ENCODE measurements at regions not wholly inside any gene's neighbourhood (a gene's known extent, or its start where the extent isn't known, plus 50 kb on each side); places are given as distances from the start of the nearest gene placed in this dataset.
"Not testable (repeated sequence)": the region's sequence is repeated elsewhere in the genome, so short reads cannot be mapped to it uniquely, and the experiment has no call there.

GRCh38 chr15:96138985-96139384 is 191.5 kb upstream of the NR2F2 start:
- no peak for DNase-seq

GRCh38 chr15:96142498-96142897 is 188.0 kb upstream of the NR2F2 start:
- no peak for DNase-seq

- DNase-seq = no peak
These were observed 185.8 kb upstream of the NR2F2 start for GRCh38 chr15:96144734-96145133.

- DNase-seq = no peak
These were observed 183.8 kb upstream of the NR2F2 start for GRCh38 chr15:96146726-96147125.

GRCh38 chr15:96147267-96147666 is 183.2 kb upstream of the NR2F2 start:
- no peak for DNase-seq

GRCh38 chr15:96150254-96150653 is 180.2 kb upstream of the NR2F2 start:
- no peak for DNase-seq

- DNase-seq = peak; percentile 55
These were observed 178.8 kb upstream of the NR2F2 start for GRCh38 chr15:96151749-96152148.

GRCh38 chr15:96153929-96154328 is 176.6 kb upstream of the NR2F2 start:
- DNase-seq = no peak

- DNase-seq = no peak
These were observed 171.6 kb upstream of the NR2F2 start for GRCh38 chr15:96158938-96159337.

- peak; percentile 32 for DNase-seq
These were observed 170.2 kb upstream of the NR2F2 start for GRCh38 chr15:96160269-96160668.

- no peak for DNase-seq
These were observed 169.7 kb upstream of the NR2F2 start for GRCh38 chr15:96160800-96161199.

GRCh38 chr15:96162322-96162721 is 168.2 kb upstream of the NR2F2 start:
- no peak for DNase-seq

- DNase-seq = no peak
These were observed 165.4 kb upstream of the NR2F2 start for GRCh38 chr15:96165081-96165480.

GRCh38 chr15:96165775-96166174 is 164.7 kb upstream of the NR2F2 start:
- no peak for DNase-seq

GRCh38 chr15:96166223-96167200 is 164.0 kb upstream of the NR2F2 start:
- DNase-seq = no peak

- DNase-seq = not testable (repeated sequence)
These were observed 159.9 kb upstream of the NR2F2 start for GRCh38 chr15:96170616-96170978.

GRCh38 chr15:96170979-96171739 is 159.3 kb upstream of the NR2F2 start:
- peak; percentile 38 for DNase-seq

GRCh38 chr15:96171853-96172296 is 158.6 kb upstream of the NR2F2 start:
- DNase-seq = no peak

- DNase-seq = no peak
These were observed 158.1 kb upstream of the NR2F2 start for GRCh38 chr15:96172417-96172816.

GRCh38 chr15:96176831-96177230 is 153.7 kb upstream of the NR2F2 start:
- DNase-seq = no peak

- no peak for DNase-seq
These were observed 153.2 kb upstream of the NR2F2 start for GRCh38 chr15:96177279-96177678.

- no peak for DNase-seq
These were observed 150.3 kb upstream of the NR2F2 start for GRCh38 chr15:96180087-96180748.

- DNase-seq = no peak
These were observed 149.3 kb upstream of the NR2F2 start for GRCh38 chr15:96181217-96181616.

Measured in fibroblast of skin of right quadriceps (primary cell).